ENCODE measurements at regions not wholly inside any gene's neighbourhood (a gene's known extent, or its start where the extent isn't known, plus 50 kb on each side); places are given as distances from the start of the nearest gene placed in this dataset.

DNA sequence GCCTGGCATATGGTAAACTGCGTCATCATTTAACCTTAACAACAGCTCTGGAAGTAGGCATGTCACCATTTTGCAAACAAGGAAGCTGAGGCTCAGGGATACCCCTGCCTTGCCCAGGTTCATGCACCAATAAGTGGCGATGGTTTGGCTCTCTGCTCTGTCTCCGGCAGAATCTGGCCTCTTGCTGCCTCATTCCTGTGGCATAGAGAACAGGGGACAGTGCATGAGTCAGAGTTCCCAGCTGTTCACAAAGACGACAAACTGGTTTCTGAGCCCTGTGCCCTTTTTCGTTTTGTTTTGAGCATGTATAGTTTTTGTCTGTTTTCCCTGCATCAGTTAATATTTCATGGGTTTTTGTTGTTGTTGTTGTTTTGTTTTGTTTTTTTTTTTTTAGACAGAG is 236.8 kb downstream of the OPA1 start:
- DNase-seq: no peak

DNA sequence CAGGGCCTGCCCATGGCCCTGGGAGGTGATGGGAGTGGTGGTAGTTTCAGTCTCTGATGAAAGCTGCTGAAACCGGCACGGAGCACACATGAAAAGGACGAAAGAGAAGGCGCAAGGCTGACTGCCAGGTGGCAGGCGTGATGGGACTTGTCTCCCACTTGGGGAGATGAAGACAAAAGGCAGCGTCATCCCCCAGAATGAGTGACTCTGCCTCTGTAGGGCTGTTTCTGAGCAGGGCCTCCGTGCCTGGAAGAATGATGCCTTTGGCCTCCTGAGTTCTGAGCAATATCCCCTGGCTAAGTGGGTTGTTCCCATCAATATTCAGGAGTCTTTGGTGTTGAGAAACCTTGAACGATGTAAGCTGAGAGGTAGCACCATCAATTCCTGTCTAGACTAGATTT is 237.8 kb downstream of the OPA1 start:
- DNase-seq: peak in 1 of 2 experiments; percentile 22

- DNase-seq: no peak
Measured at GRCh38 chr3:193831495-193832455, 238.8 kb downstream of the OPA1 start.

DNA sequence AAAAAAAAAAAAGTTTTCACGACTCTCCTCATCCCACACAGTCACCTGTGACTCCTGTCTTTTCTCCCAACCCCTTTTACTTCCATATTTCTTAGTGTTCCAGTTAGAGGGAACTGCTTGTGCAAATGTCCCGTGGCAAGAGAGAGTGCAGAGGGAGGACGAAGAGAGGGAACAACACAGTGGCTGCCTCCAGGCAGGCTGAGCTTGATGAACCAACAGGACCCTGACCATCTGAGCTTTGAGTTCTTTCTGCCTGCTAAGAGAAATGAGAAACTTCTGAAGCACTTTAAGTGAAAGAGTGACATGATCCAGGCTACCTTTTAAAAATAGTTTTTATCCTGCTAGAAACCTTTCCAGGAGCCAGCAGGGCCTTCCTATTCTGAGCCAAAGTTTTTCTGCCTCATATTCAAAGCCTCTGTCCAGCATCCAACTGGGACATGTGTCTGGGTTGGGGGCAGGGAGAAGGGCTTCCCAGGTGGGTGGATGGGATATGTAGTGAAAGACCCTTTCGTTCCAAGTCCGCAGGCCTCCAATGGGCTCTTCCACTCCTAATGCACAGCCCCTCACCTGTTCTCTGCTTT is 239.9 kb downstream of the OPA1 start:
- no peak for DNase-seq

DNA sequence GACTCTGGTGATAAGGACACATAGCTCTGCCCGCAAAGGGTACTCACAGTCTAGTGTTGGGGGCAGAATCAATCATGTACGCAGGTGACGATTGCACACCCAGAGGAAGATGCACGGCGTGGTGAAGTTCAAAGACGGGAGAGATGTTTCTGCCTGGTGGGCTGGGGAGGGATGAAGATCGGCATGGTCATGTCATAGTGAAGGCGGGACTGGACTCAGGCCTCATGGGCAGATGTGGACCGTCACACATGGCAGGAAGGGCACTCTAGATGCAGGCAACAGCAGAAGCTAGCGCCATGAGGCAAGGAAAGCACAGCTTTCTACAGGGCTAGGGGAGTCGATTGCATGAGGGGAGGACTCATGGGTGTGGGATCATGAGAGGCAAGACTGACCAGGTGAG is 240.6 kb downstream of the OPA1 start:
- DNase-seq: no peak

DNA sequence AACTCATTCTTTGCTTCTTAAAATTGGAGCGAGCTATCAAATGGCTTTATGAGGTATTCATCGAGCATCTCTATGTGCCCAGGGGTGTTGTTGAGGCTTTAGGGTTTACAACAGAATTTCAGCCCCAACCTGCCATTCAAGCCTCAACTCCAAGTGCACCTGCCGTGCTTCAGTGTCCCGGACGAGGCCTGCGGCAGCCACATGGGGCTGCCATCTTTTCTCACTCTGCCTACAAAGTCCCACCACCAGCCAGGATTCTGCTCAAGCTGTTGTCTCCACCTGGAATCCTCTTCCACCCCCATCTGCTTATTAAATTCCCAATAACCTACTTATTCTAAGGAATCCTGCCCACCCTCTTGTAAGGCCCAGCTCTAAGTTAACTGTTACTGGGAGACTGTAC is 242.4 kb downstream of the OPA1 start:
- DNase-seq: no peak

- DNase-seq: no peak
Measured at GRCh38 chr3:193836511-193836910, 243.5 kb downstream of the OPA1 start.

DNA sequence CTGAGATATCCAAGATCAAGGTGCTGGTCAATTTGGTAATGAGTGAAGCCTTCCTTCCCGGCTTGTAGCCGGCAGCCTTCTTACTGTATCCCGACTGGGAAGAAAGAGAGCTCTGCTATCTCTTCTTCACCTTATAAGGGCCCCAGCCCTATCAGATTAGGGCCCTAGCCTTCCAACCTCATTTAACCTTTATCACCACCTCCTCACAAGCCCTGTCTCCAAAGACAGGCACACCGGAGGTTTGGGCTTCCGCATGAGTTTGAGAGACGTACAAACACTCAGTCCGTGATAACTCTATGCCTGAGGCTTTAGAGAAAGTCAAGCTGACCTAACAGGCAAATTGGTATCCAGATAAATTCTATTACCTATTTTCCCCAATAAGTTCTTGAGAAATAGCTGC is 243.9 kb downstream of the OPA1 start:
- no peak for DNase-seq

DNA sequence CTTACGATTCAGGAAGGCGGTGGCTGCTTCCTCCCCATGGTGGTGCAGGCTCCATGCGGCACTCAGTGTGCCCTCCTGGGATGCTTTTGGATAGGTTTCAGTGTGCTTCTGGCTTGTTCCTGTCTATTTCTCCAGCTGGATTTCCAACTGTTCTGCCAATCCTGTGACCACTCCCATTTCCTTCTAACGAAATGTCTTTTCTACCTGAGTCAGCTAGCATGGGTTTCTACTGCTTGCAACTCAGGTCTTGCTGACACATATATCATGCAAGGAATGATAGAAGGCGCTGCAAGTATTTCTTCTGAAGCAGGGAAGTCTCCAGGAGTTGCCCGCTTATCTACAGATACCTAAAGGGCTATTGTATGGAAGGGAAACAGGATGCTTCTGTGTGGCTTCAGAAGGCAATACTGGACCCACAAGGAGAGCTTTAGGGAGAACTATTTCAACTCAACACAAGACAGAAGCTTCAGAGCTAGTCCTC is 244.4 kb downstream of the OPA1 start:
- DNase-seq: no peak

- no peak for DNase-seq
Measured at GRCh38 chr3:193840111-193840641, 247.2 kb downstream of the OPA1 start.

DNA sequence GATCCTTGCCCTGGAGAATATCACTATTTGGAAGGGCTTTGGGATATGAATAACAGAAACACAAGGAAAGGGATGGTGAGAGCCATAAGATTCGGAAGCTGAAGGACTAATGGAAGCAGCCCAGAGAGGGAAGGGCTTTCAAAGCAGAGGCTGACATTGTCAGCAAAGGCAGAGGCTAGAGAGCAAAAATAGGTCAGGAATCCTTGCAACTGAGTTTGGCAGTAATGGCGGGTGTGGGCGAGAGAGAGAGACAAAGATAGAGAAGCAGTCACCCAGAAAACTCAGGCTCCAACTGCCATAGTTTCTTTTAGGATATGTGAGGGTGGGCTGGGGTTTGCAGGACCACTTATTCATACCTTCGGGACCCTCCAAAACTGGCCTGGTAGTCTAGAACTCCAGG is 248.6 kb downstream of the OPA1 start:
- no peak for DNase-seq

DNA sequence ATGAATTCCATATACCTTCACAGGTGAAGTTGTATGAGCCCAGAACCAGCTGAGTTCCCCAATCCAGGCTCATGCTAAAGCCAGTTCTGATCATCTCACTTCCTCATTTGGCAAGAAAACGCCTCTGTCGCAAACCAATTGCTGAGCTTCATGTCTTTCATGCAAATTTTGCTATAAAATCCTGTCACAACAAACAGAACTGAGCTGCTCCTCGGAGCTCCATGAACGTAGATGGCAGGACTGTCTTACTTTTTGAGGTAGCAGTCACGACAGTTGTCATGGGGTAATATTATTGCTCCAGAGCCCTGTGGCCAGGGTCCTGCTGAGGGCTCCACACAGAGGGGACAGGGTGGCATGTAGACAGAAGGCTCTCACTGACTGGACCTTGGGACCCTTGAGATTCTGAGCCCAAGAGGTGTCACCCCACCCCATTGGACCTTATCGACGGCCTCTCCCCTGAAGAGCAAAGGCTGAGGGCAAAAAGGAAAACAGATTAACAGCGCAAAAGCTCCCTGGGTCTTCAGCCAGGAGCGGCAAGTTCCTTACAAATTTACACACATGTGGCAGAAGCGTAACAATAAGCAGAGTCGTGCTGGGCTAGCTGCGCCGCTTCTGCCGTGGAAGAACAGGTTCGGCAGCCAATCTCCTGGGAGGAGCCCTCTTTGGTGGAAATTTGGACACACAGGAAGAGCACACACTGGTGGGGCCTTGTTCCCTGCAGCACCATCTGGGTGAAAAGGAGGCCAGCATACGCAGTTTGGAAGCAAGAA is 249.2 kb downstream of the OPA1 start:
- DNase-seq: no peak

DNA sequence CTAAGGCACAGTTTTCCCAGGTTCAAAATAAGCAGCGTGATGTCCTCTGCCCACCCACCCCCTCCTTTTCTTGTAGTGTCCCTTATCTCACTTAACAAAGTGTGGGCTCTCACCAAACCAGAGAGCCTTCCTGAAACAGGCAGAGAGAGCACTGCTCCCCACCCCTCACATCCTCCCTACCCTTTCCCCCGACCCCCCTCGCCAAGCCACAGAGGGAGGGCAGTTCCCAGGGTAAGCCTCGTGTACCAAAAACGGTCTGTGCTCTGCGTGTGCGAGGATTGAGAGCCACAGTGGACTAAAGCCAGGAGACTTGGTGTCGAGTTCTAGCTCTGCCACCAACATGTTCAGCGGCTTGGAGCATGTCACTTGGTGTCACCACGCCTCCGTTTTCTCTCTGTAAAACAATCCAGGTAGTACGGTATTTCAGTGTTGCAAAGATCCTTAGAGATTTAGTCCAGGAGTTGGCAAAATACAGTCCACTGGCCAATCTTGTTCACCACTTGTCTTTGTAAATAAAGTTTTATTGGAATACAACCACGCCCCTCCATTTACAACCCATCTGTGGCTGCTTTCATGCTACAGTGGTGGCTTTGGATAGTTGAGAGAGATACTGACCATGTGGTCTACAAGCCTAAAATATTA is 249.9 kb downstream of the OPA1 start:
- no peak for DNase-seq

- DNase-seq: no peak
Measured at GRCh38 chr3:193843474-193844301, 250.7 kb downstream of the OPA1 start.

GRCh38 chr3:193844472-193844871 is 251.5 kb downstream of the OPA1 start:
- no peak for DNase-seq

- DNase-seq: no peak
Measured at GRCh38 chr3:193845144-193845543, 252.1 kb downstream of the OPA1 start.

- DNase-seq: no peak
Measured at GRCh38 chr3:193846569-193846968, 253.6 kb downstream of the OPA1 start.

DNA sequence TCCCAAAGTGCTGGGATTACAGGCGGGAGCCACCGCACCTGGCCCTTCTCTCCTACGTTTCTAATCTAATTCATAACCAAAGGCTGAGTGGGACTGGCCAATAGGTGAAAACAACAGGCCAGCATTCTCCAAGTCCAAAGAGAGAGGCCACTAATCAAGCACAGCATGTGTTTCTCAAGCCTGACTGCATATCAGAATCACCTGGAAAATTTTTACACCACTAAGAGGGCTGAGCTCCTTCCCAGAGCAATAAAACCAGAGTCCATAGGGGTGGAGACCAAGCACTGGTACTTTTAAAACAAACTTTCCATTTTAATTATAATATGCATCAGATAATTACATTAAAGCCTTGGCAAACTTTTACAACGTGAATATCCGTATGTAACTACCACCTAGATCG is 254.4 kb downstream of the OPA1 start:
- DNase-seq: no peak

- DNase-seq: no peak
Measured at GRCh38 chr3:193848547-193848946, 255.5 kb downstream of the OPA1 start.

- DNase-seq: no peak
Measured at GRCh38 chr3:193850084-193850619, 257.1 kb downstream of the OPA1 start.

DNA sequence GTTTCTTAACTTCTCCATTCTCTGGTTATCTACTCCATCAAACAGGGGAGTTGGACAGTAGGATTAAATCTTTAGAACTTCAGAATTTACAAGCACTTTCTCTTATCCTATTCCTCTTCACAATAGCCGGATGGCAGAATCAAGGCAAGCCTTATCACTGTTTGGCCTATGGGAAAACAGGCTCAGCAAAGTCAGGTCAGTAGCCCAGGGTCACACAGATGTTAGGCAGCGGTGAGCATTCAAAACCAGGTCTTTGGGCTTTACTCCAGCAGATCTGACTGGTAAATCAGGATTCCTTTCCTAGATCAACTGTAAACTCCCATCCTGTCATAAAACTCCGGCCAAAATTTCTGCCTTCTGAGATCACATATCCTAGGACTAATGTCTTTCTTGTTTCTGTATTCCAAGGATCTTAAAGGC is 258.4 kb downstream of the OPA1 start:
- no peak for DNase-seq
